ENCODE measurements at regions not wholly inside any gene's neighbourhood (a gene's known extent, or its start where the extent isn't known, plus 50 kb on each side); places are given as distances from the start of the nearest gene placed in this dataset.

DNA sequence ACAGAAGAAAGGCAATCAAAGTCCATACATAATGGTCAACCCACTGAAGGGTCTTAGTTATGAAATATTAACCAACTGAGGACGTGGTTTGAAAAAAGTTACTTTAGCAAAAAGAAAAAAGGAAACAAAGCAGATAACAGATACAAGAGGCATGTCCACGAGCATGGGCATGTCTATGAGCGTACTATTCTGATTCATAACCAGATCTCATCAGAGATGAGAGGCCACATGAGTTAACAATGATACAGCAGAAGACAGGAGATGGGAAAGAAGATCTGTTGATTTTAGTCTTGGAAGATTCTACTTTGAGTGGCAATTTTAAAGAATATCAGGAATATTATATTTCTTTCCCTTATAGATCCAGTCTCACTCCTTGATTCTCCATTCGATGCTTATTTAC is 262.9 kb upstream of the SLITRK3 start:
- TF ChIP-seq ZFP3 (CRISPR knock-in tag; IDR thresholded peaks at IDR 0.05) (no peak), ZFP30 (CRISPR knock-in tag; IDR thresholded peaks at IDR 0.05) (no peak), OSR1 (CRISPR knock-in tag; IDR thresholded peaks at IDR 0.05) (no peak), ZNF70 (CRISPR knock-in tag; IDR thresholded peaks at IDR 0.05) (no peak), ESRRG (CRISPR knock-in tag; IDR thresholded peaks at IDR 0.05) (no peak), PPARA (CRISPR knock-in tag; IDR thresholded peaks at IDR 0.05; ENCODE audit: borderline replicate concordance) (no peak), ARNTL (CRISPR knock-in tag; IDR thresholded peaks at IDR 0.05; ENCODE audit: borderline replicate concordance, low read depth) (no peak)
- TF ChIP-seq, protein P1, sequence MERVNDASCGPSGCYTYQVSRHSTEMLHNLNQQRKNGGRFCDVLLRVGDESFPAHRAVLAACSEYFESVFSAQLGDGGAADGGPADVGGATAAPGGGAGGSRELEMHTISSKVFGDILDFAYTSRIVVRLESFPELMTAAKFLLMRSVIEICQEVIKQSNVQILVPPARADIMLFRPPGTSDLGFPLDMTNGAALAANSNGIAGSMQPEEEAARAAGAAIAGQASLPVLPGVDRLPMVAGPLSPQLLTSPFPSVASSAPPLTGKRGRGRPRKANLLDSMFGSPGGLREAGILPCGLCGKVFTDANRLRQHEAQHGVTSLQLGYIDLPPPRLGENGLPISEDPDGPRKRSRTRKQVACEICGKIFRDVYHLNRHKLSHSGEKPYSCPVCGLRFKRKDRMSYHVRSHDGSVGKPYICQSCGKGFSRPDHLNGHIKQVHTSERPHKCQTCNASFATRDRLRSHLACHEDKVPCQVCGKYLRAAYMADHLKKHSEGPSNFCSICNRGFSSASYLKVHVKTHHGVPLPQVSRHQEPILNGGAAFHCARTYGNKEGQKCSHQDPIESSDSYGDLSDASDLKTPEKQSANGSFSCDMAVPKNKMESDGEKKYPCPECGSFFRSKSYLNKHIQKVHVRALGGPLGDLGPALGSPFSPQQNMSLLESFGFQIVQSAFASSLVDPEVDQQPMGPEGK (CRISPR knock-in tag; IDR thresholded peaks at IDR 0.05; ENCODE audit: borderline replicate concordance): no peak
- TF ChIP-seq, protein P2, sequence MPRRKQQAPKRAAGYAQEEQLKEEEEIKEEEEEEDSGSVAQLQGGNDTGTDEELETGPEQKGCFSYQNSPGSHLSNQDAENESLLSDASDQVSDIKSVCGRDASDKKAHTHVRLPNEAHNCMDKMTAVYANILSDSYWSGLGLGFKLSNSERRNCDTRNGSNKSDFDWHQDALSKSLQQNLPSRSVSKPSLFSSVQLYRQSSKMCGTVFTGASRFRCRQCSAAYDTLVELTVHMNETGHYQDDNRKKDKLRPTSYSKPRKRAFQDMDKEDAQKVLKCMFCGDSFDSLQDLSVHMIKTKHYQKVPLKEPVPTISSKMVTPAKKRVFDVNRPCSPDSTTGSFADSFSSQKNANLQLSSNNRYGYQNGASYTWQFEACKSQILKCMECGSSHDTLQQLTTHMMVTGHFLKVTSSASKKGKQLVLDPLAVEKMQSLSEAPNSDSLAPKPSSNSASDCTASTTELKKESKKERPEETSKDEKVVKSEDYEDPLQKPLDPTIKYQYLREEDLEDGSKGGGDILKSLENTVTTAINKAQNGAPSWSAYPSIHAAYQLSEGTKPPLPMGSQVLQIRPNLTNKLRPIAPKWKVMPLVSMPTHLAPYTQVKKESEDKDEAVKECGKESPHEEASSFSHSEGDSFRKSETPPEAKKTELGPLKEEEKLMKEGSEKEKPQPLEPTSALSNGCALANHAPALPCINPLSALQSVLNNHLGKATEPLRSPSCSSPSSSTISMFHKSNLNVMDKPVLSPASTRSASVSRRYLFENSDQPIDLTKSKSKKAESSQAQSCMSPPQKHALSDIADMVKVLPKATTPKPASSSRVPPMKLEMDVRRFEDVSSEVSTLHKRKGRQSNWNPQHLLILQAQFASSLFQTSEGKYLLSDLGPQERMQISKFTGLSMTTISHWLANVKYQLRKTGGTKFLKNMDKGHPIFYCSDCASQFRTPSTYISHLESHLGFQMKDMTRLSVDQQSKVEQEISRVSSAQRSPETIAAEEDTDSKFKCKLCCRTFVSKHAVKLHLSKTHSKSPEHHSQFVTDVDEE (CRISPR knock-in tag; IDR thresholded peaks at IDR 0.05): no peak
- ATAC-seq: no peak

DNA sequence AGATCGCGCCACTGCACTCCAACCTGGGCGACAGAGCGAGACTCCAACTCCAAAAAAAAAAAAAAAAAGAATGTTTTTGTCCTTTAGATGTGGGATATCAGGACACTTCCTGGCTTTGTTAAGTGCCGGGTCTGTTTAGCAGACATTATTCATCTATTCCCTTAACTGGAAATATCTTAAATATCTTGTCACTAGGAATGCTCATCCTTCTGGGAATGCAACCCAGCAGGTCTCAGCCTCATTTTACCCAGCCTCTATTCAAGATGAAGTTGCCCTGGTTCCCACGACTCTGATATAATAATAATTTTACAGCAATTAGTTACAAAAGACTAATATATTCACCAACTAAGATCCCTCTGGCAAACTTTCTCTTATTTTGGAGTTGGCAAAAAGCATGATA is 260.9 kb upstream of the SLITRK3 start:
- TF ChIP-seq ZFP30 (CRISPR knock-in tag; IDR thresholded peaks at IDR 0.05) (no peak), ZNF8 (CRISPR knock-in tag; IDR thresholded peaks at IDR 0.05) (no peak)
- ATAC-seq: no peak

DNA sequence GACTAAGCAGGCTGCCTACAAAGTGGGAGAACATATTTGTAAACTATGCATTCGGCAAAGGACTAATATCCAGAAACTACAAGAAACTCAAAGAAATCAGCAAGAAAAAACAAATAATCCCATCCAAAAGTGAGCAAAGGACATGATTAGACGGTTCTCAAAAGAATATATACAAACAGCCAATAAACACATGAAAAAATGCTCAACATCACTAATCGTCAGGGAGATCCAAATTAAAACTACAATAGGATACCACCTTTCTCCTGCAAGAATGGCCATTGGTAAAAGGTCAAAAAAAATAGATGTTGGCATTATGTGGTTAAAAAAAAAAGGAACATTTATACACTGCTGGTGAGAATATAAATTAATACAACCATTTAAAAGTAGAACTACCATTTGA is 259.6 kb upstream of the SLITRK3 start:
- TF ChIP-seq ZFP30 (CRISPR knock-in tag; IDR thresholded peaks at IDR 0.05): no peak
- no peak for TF ChIP-seq TOX (CRISPR knock-in tag; IDR thresholded peaks at IDR 0.05; ENCODE audit: borderline replicate concordance)
- TF ChIP-seq ZNF8 (CRISPR knock-in tag; IDR thresholded peaks at IDR 0.05): no peak
- no peak for TF ChIP-seq TCF4 (CRISPR knock-in tag; IDR thresholded peaks at IDR 0.05; ENCODE audit: borderline replicate concordance)
- TF ChIP-seq RARB (CRISPR knock-in tag; IDR thresholded peaks at IDR 0.05): no peak
- no peak for TF ChIP-seq ZFP3 (CRISPR knock-in tag; IDR thresholded peaks at IDR 0.05)
- no peak for TF ChIP-seq CSDC2 (CRISPR knock-in tag; IDR thresholded peaks at IDR 0.05)
- no peak for TF ChIP-seq OSR1 (CRISPR knock-in tag; IDR thresholded peaks at IDR 0.05)
- TF ChIP-seq, protein P1 (CRISPR knock-in tag; IDR thresholded peaks at IDR 0.05; ENCODE audit: borderline replicate concordance): no peak
- TF ChIP-seq BACH2 (CRISPR knock-in tag; IDR thresholded peaks at IDR 0.05; ENCODE audit: borderline replicate concordance): no peak
- TF ChIP-seq, protein P3, sequence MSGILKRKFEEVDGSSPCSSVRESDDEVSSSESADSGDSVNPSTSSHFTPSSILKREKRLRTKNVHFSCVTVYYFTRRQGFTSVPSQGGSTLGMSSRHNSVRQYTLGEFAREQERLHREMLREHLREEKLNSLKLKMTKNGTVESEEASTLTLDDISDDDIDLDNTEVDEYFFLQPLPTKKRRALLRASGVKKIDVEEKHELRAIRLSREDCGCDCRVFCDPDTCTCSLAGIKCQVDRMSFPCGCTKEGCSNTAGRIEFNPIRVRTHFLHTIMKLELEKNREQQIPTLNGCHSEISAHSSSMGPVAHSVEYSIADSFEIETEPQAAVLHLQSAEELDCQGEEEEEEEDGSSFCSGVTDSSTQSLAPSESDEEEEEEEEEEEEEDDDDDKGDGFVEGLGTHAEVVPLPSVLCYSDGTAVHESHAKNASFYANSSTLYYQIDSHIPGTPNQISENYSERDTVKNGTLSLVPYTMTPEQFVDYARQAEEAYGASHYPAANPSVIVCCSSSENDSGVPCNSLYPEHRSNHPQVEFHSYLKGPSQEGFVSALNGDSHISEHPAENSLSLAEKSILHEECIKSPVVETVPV (CRISPR knock-in tag; IDR thresholded peaks at IDR 0.05): no peak
- TF ChIP-seq PPARA (CRISPR knock-in tag; IDR thresholded peaks at IDR 0.05; ENCODE audit: borderline replicate concordance): no peak
- TF ChIP-seq ARNTL (CRISPR knock-in tag; IDR thresholded peaks at IDR 0.05; ENCODE audit: borderline replicate concordance, low read depth): no peak
- no peak for TF ChIP-seq ZC3H10 (CRISPR knock-in tag; IDR thresholded peaks at IDR 0.05)
- no peak for TF ChIP-seq ESRRG (CRISPR knock-in tag; IDR thresholded peaks at IDR 0.05)
- TF ChIP-seq, protein P2 (CRISPR knock-in tag; IDR thresholded peaks at IDR 0.05): no peak
- no peak for TF ChIP-seq ZNF565 (CRISPR knock-in tag; conservative IDR thresholded peaks at IDR 0.05; ENCODE audit: low read depth)
- TF ChIP-seq, protein P4, sequence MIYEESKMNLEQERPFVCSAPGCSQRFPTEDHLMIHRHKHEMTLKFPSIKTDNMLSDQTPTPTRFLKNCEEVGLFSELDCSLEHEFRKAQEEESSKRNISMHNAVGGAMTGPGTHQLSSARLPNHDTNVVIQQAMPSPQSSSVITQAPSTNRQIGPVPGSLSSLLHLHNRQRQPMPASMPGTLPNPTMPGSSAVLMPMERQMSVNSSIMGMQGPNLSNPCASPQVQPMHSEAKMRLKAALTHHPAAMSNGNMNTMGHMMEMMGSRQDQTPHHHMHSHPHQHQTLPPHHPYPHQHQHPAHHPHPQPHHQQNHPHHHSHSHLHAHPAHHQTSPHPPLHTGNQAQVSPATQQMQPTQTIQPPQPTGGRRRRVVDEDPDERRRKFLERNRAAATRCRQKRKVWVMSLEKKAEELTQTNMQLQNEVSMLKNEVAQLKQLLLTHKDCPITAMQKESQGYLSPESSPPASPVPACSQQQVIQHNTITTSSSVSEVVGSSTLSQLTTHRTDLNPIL (CRISPR knock-in tag; IDR thresholded peaks at IDR 0.05; ENCODE audit: low read depth): no peak
- TF ChIP-seq SNAI2 (CRISPR knock-in tag; IDR thresholded peaks at IDR 0.05): no peak
- no peak for ATAC-seq
